AG10803 (cell line): ENCODE measurements at regions not wholly inside any gene's neighbourhood (a gene's known extent, or its start where the extent isn't known, plus 50 kb on each side); places are given as distances from the start of the nearest gene placed in this dataset.

ENCODE experiments used
- DNase-seq: peaks from one replicate; pipeline ENCODE4 v3.0.0; 2010; ENCODE audit warnings: low read depth
- H3K4me3 ChIP-seq: 2 replicates; pipeline ENCODE4 v1.5.1; 2011; ENCODE audit warnings: mild to moderate bottlenecking, low read length, control low read depth
- CTCF ChIP-seq: conservative IDR thresholded peaks from 2 replicates; pipeline ENCODE4 v1.5.1; 2011; ENCODE audit warnings: mild to moderate bottlenecking, low read length, control low read depth, inconsistent platforms

- H3K4me3 ChIP-seq, result no peak overlapping the region
- DNase-seq, result no peak
- TF ChIP-seq CTCF, result no peak
These were observed 65.1 kb upstream of the RASD2 start for GRCh38 chr22:35475545-35475944.

DNA sequence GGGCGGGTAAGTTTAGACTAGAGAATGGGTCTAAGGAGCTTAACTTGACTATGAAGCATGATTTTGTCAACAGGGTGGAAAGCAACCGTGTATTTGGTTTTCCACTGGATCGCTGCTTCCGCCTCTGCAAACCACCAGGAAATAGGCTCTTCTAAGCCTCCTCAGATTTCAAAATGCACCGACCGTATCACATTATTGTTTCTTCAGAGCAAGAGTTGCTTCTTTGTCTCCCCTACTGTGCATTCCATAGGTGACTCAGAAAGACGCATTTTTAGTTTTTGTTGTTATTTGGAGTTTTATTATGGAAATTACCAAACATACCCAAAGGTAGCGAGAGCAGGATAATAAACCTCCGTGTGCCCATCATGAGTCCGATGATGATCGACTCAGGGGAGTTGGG lies 64.3 kb upstream of the RASD2 start:
- TF ChIP-seq CTCF, result no peak
- DNase-seq, result no peak
- H3K4me3 ChIP-seq, result no peak overlapping the region

DNA sequence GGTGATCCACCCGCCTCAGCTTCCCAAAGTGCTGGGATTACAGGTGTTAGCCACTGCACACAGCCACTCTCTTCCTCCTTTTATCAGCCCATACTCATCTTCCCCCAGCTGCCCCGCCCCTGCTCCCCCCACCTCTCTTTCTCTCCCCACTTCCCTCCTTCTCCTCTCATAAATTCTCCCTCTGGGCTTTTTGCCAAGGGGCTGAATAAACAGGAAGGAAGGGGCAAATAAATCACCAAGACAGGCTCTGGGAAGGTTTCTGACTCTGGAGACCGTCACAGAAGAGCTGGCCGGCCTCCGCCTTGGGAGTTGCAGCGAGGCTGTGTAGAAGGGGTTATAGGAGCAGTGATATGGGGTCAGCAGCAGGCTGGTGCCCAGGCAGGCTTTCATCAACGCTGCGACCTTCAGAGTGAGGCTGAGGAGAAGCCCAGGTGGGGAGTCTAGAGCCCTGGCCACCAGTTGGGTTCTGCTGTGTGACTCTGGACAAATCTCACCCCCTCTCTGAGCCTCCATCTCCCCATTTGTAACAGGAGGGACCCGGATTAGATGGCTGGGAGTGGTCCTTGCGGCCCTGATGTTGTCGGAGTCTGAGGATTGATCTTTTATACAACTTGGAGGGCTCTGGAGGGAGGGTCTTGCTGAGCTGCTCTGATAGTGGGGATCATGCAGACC lies 62.6 kb upstream of the RASD2 start:
- H3K4me3 ChIP-seq, result no peak overlapping the region
- peak; percentile 83 for DNase-seq
- TF ChIP-seq CTCF, result no peak

DNA sequence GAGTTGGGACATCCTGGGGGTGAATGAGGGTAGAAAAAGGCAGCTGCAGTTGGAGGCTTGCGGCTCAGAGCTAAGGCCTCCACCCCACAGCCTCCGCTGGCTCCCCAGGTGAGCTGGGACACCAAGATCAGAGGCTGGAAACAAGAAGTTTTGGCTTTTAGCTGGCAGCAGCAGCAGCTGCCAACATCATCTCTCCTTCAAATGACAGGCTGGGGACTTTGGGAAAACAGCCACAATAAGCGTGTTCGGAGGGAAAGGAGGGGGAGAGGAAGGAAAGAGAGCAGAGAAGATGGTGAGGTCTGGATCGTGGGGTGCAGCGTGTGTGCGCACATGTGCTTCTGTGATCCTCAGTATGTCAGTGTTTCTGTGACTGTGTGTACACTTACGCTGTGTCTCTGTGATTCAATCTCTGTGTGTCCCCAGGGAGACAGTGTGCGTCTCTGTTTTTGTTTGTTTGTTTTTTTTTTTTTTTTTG lies 62.0 kb upstream of the RASD2 start:
- no peak for DNase-seq
- H3K4me3 ChIP-seq, result no peak overlapping the region
- no peak for TF ChIP-seq CTCF

- DNase-seq, result no peak
- TF ChIP-seq CTCF, result no peak
- H3K4me3 ChIP-seq, result no peak overlapping the region
These were observed 61.3 kb upstream of the RASD2 start for GRCh38 chr22:35479359-35479758.

- no peak for TF ChIP-seq CTCF
- H3K4me3 ChIP-seq, result no peak overlapping the region
- DNase-seq, result peak; percentile 53
These were observed 60.6 kb upstream of the RASD2 start for GRCh38 chr22:35479985-35480550.
